ENCODE measurements at regions not wholly inside any gene's neighbourhood (a gene's known extent, or its start where the extent isn't known, plus 50 kb on each side); places are given as distances from the start of the nearest gene placed in this dataset.

- no peak for TF ChIP-seq POLR2A (IDR thresholded peaks at IDR 0.05; ENCODE audit: low read depth, low read length)
- TF ChIP-seq CTCF (IDR thresholded peaks at IDR 0.05; ENCODE audit: extremely low read depth in 1 of 2, insufficient read depth in 1 of 2, low read depth in 1 of 2, low read length in 2 of 2) = no peak
- no peak for TF ChIP-seq MAX (IDR thresholded peaks at IDR 0.05; ENCODE audit: insufficient read depth, insufficient read length)
Measured at GRCh38 chr4:45482346-45482745, 641.5 kb downstream of the GABRG1 start.

All from endothelial cell of umbilical vein (primary cell).